SK-N-SH treated with all-trans-retinoic acid at 6 μM for 48 hours (cell line): ENCODE measurements at regions not wholly inside any gene's neighbourhood (a gene's known extent, or its start where the extent isn't known, plus 50 kb on each side); places are given as distances from the start of the nearest gene placed in this dataset.
A peak's percentile ranks its signal among the peaks of the same experiment; 100 is the strongest.

Source experiments
- ATAC-seq: fragments of 200-7000 bp; cut with Tn5 transposase; 3 replicates; pipeline ENCODE4 v1.9.1; 2020; ENCODE audit warnings: mild to moderate bottlenecking, moderate library complexity
- ARNTL ChIP-seq: fragments of 450-650 bp; formaldehyde crosslinking; IDR thresholded peaks from 2 replicates; pipeline ENCODE4 v1.5.0; 2020; ENCODE audit warnings: low read depth, mild to moderate bottlenecking, moderate library complexity, borderline replicate concordance
- CREB5 ChIP-seq: fragments of 250-450 bp; sonication (Bioruptor Pico); IDR thresholded peaks from 2 replicates; pipeline ENCODE4 v1.5.1; 2020; ENCODE audit warnings: low read depth, mild to moderate bottlenecking, moderate library complexity
- CSDC2 ChIP-seq: fragments of 250-450 bp; sonication (Bioruptor Pico); IDR thresholded peaks from 2 replicates; pipeline ENCODE4 v1.5.0; 2020; ENCODE audit warnings: mild to moderate bottlenecking, moderate library complexity
- CSRNP3 ChIP-seq: fragments of 250-450 bp; sonication (Bioruptor Pico); IDR thresholded peaks from 2 replicates; pipeline ENCODE4 v1.5.1; 2021; ENCODE audit warnings: mild to moderate bottlenecking, moderate library complexity
- ESRRG ChIP-seq: fragments of 250-450 bp; sonication (Bioruptor Pico); IDR thresholded peaks from 2 replicates; pipeline ENCODE4 v1.6.1; 2021; ENCODE audit warnings: mild to moderate bottlenecking
- GLIS3 ChIP-seq: fragments of 250-450 bp; sonication (Bioruptor Pico); IDR thresholded peaks from 2 replicates; pipeline ENCODE4 v1.5.0; 2020; ENCODE audit warnings: mild to moderate bottlenecking, moderate library complexity
- ISL1 ChIP-seq: fragments of 250-450 bp; sonication (Bioruptor Pico); IDR thresholded peaks from 2 replicates; pipeline ENCODE4 v2.1.2; 2022; ENCODE audit warnings: mild to moderate bottlenecking, moderate library complexity
- PATZ1 ChIP-seq: fragments of 250-450 bp; sonication (Bioruptor Pico); IDR thresholded peaks from 2 replicates; pipeline ENCODE4 v1.8.0; 2020; ENCODE audit warnings: mild to moderate bottlenecking, moderate library complexity, borderline replicate concordance
- POU6F1 ChIP-seq: fragments of 250-450 bp; sonication (Bioruptor Pico); IDR thresholded peaks from 2 replicates; pipeline ENCODE4 v1.8.0; 2021; ENCODE audit warnings: low read depth, mild to moderate bottlenecking, moderate library complexity, borderline replicate concordance
- PPARA ChIP-seq: fragments of 250-450 bp; sonication (Bioruptor Pico); IDR thresholded peaks from 2 replicates; pipeline ENCODE4 v1.5.0; 2020; ENCODE audit warnings: mild to moderate bottlenecking, borderline replicate concordance
- RARB ChIP-seq: fragments of 250-450 bp; sonication (Bioruptor Pico); IDR thresholded peaks from 2 replicates; pipeline ENCODE4 v1.8.0; 2021; ENCODE audit warnings: mild to moderate bottlenecking, moderate library complexity
- SNAI2 ChIP-seq: fragments of 250-450 bp; sonication (Bioruptor Pico); IDR thresholded peaks from 2 replicates; pipeline ENCODE4 v1.5.0; 2020; ENCODE audit warnings: mild to moderate bottlenecking, moderate library complexity
- TCF4 ChIP-seq: fragments of 250-450 bp; sonication (Bioruptor Pico); IDR thresholded peaks from 2 replicates; pipeline ENCODE4 v1.8.0; 2021; ENCODE audit warnings: mild to moderate bottlenecking, moderate library complexity, borderline replicate concordance
- TOX ChIP-seq: fragments of 250-450 bp; sonication (Bioruptor Pico); IDR thresholded peaks from 2 replicates; pipeline ENCODE4 v1.8.0; 2021; ENCODE audit warnings: mild to moderate bottlenecking, moderate library complexity, borderline replicate concordance
- ZC3H10 ChIP-seq: fragments of 250-450 bp; sonication (Bioruptor Pico); IDR thresholded peaks from 2 replicates; pipeline ENCODE4 v1.5.1; 2021; ENCODE audit warnings: mild to moderate bottlenecking, moderate library complexity
- ZFP3 ChIP-seq: fragments of 250-450 bp; sonication (Bioruptor Pico); IDR thresholded peaks from 2 replicates; pipeline ENCODE4 v1.5.0; 2020; ENCODE audit warnings: mild to moderate bottlenecking, moderate library complexity
- ZFP30 ChIP-seq: fragments of 450-650 bp; formaldehyde crosslinking; IDR thresholded peaks from 2 replicates; pipeline ENCODE4 v1.5.0; 2022; ENCODE audit warnings: mild to moderate bottlenecking, moderate library complexity
- ZNF70 ChIP-seq: fragments of 450-650 bp; formaldehyde crosslinking; IDR thresholded peaks from 2 replicates; pipeline ENCODE4 v1.5.0; 2020; ENCODE audit warnings: mild to moderate bottlenecking, moderate library complexity
- ZNF8 ChIP-seq: fragments of 450-650 bp; formaldehyde crosslinking; IDR thresholded peaks from 2 replicates; pipeline ENCODE4 v1.5.0; 2020; ENCODE audit warnings: mild to moderate bottlenecking, moderate library complexity

GRCh38 chr12:126219654-126220279 lies 1154.5 kb downstream of the AACS start:
- TF ChIP-seq ZFP3 (CRISPR knock-in tag) = no peak
- no peak for TF ChIP-seq PATZ1 (CRISPR knock-in tag)
- TF ChIP-seq ZNF8 (CRISPR knock-in tag) = no peak
- no peak for TF ChIP-seq RARB (CRISPR knock-in tag)
- no peak for TF ChIP-seq ZNF70 (CRISPR knock-in tag)
- no peak for TF ChIP-seq CSRNP3 (CRISPR knock-in tag)
- no peak for TF ChIP-seq POU6F1 (CRISPR knock-in tag)
- TF ChIP-seq CREB5 (CRISPR knock-in tag) = no peak
- no peak for TF ChIP-seq TCF4
- no peak for TF ChIP-seq ARNTL (CRISPR knock-in tag)
- ATAC-seq = peak; percentile 75

GRCh38 chr12:126224032-126224431 lies 1158.8 kb downstream of the AACS start:
- ATAC-seq = no peak
- TF ChIP-seq CREB5 (CRISPR knock-in tag) = no peak
- no peak for TF ChIP-seq POU6F1 (CRISPR knock-in tag)
- TF ChIP-seq ZC3H10 (CRISPR knock-in tag) = no peak
- TF ChIP-seq CSDC2 (CRISPR knock-in tag) = no peak
- TF ChIP-seq TCF4 = no peak
- no peak for TF ChIP-seq GLIS3
- no peak for TF ChIP-seq ISL1 (CRISPR knock-in tag)
- TF ChIP-seq ZFP30 = no peak
- no peak for TF ChIP-seq TOX (CRISPR knock-in tag)
- no peak for TF ChIP-seq PATZ1 (CRISPR knock-in tag)
- TF ChIP-seq ESRRG = no peak
- no peak for TF ChIP-seq CSRNP3 (CRISPR knock-in tag)
- TF ChIP-seq SNAI2 = no peak
- no peak for TF ChIP-seq PPARA (CRISPR knock-in tag)
